GM18511 (cell line): ENCODE measurements at regions not wholly inside any gene's neighbourhood (a gene's known extent, or its start where the extent isn't known, plus 50 kb on each side); places are given as distances from the start of the nearest gene placed in this dataset.
"Not testable (repeated sequence)": the region's sequence is repeated elsewhere in the genome, so short reads cannot be mapped to it uniquely, and the experiment has no call there.

ENCODE experiments used
- ATAC-seq: cut with Tn5 transposase; IDR thresholded peaks from one replicate; pipeline ENCODE4 v1.9.1; 2021; ENCODE audit warnings: mild to moderate bottlenecking, moderate library complexity; ENCODE audit not compliant: unreplicated experiment

DNA sequence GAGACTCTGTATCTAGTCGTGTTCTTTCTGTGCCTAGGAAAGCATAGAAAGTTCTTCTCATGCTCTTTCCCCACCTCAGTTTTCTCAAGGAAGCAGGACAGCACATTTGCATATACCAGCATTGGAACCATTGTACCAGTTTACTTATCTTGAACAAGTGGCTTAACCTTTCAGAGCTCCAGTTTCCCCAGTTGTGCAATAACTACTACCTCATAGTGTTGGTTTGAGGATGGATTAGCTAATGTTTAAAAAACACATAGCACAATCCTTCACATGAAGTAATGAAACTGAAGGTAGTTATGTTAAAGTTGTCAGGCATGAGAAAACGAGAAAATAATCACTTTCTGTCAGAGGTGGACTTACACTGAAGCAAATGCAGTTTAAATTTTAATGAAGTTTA, 92.2 kb upstream of the H2AZ1 start:
- no peak for ATAC-seq

DNA sequence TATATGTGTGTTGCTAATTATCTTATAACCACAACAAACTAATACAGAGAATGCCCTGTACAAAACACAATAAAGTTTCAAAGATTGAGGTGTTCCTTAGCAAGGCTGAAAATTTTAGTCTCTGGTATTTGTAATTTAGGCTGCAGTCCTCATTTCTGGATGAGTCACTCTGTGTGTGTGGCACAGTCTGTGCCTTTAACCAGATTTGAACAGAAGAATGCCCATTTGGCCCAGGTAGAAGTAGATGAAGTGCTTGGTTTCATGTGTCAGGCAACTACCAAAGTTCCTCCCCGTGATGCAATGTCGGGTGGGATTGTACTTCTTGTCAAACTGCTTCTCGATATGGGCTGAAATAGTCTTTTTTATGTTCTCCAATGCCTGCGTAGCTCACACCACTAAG, 91.6 kb upstream of the H2AZ1 start:
- no peak for ATAC-seq

DNA sequence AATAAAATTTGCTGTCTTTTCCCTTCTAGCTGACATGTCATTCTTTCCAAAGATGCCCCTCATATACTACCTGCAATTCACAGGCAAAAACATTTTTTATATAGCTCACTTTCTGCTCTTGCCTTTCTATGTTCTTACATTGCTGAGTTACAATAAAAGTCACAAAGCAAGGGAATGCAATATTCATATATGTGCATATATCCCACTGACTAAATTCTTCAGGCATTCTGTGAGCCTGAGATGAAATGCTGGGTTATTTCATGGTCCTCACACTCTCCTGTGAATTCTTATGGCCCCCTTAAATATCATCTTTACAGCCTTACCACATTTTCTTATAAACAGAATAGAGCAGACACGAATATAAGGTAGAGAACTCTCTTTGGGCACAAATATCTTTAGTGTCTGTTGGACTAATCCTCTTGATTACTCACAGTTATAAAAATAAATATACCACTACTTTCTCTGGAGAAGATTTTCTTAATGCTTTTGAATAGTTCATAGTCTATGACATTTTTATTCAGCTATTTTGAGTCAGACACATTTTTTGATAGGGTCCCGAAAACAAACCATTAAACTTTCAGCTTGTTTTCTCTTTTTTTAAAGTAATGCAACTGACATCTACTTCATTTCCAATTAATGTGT, 84.1 kb upstream of the H2AZ1 start:
- no peak for ATAC-seq

DNA sequence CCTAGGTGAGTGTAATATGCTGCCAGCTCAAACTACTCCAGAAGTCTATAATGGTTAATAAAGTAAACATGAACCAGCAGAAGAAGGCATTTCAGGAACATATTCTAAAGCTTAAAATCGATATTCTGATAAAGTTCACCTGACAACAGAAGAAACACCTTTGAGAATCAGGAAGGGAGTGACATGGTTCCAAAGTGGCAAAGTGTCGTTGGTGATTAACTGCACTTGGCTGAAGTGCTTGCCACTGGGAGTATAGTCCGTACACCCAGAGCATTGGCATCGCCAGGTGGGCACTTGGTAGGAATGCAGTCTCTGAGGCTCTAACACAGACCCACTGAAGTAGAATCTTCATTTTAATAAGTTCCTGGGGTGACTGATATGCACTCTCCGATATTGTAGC, 76.0 kb upstream of the H2AZ1 start:
- no peak for ATAC-seq

DNA sequence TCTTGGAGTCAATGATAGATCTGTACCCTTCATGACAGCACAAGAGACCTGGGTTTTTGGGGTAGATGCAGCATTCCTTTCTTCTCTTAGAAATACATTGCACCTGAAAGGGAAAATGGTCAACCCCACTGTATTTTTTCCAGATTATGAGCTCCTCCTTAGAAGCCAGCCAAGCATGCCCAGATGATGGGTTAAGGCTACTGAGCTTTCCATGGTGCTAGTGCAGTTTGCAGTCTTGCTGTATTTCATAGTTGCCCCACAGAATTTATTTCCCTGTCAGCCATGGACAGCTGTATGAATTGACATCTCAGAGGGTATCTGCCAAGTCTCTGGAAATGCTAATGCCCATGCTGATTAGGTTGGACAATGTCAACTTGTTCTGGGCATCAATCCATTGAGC, 73.7 kb upstream of the H2AZ1 start:
- no peak for ATAC-seq

DNA sequence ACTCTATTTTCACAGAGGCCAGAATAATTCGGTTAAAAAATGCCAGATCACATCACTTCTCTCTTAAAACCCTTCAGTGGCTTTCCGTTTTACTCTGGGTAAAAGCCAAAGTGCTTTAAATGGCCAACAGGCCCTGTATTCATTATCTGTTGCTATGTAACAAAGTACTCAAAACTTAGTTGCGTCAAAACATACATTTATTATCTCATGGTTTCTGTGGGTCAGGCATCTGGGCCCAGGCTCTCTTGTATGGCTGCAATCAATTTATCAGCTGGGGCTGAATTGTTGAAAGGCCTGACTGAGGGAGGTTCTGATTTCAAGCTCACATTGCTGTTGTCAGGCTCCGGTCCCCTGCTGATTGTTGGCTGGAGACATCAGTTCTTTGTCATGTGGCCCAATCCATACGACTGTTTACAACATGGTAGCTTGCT, 72.7 kb upstream of the H2AZ1 start:
- no peak for ATAC-seq

DNA sequence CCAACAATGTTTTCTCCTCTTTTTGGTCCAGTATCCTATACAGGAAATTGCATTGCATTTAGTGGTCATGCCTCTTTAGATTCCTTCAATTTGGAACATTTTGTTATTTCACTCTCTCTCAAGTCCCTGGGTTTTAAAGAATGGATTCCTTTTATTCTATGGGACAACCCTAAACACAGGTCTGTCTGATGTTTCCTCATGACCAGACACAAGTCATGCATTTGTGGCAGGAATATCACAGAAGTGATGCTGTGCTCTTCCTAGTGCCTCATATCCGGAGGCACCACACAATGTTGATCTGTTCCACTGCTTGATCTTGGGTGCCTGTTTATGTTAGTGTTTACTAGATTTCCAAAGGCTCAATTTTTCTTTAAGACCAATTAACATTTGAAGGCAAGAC, 69.7 kb upstream of the H2AZ1 start:
- no peak for ATAC-seq

DNA sequence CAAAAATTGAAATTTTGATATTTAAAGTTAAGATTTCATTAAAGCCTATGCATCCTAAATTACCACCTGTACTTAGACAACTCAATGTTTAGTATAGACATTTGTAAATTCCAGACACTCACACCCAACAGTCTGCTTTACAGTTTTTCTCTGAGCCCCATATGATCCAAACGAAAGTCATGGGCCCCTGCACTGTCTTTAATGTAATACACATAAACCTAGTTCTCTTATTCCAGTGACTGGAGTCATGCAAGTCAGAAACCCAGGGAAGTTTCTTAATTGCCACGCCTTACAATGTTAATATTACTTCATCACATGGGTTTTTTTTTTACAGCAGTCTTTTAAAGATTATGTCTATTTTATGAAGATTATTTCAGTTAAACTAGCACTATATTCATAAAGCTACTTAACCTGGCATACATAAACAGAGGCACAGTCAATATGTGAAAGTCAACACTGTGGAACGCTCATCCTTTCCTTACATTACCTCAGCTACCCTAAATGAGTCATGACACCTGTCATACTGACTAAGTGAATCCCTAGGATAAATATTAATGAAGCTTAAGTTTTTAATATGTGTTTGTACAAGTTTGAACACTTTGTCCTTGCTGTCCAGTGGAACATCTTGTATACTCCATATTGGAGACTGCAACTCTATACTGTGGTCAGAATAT, 67.7 kb upstream of the H2AZ1 start:
- ATAC-seq = peak; percentile 85

DNA sequence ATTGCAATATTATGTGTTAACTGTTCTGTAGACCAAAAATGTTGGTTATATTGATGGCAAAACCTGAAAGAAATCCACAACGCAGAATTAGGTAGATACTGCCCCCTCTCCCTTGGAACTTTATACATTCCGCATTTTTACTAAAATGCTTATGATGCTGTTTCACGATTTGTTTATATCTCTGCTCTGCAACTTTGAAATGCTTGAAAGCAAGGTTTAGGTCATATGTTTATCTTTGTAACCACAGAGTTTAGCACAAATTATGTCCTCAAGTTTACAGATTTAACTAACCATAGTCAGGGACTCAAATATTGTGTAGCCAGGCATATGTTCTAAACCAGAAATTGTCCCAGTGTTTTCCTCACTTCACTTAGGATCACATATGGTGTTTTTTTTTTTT, 66.1 kb upstream of the H2AZ1 start:
- ATAC-seq = no peak

DNA sequence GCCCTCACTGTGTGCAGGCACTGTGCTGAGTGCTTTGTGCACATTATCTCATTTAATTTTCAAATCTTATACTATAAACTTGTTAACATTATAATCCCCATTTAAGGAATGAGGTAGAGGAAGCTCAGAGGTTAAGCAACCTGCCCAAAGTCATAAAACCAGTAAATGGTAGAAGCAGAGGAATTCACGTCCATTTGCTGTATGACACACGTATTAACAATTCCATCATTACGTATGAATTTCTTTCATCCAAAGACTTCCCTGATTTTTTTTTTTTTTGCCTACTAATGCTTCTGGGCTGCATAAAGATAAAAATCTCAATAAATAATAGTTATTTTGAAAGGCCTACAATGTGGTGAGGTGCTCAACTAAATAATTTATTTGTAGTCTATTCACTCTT, 64.5 kb upstream of the H2AZ1 start:
- no peak for ATAC-seq

DNA sequence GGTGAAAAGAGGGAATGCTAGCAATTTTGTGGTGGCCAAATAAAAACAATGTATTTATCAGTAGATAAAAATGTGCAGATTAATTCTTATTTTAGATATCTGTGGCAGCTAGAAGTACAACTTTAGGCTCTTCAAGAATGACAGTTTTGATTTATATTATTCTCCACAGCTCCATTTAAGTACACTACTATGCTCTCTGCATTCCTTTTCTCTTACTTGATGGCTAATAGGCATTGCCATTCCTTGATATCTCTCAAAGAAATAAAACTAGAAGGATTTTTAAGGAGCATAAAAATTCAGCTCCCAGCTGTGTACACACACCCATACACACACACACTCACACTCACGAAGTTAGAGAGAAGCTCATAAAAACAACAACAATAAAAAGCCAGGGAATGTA, 59.4 kb upstream of the H2AZ1 start:
- ATAC-seq = no peak

DNA sequence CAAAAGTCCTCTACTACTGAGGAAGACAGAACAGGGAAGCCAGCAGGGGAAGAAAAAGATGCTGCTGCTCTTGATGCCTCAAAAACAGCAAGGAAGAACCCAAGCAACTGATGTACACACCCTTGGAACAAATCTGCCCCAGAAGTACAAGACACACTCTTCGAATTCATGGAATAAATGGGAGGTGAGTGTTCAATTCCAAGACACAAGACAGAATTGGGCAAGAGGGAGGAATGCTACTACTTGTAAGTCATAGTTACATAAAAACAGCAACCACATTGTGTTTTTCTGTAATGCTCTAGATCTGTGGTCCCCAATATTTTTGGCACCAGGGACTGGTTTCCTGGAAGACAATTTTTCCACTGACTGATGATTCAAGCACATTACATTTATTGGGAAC, 58.0 kb upstream of the H2AZ1 start:
- ATAC-seq = no peak

DNA sequence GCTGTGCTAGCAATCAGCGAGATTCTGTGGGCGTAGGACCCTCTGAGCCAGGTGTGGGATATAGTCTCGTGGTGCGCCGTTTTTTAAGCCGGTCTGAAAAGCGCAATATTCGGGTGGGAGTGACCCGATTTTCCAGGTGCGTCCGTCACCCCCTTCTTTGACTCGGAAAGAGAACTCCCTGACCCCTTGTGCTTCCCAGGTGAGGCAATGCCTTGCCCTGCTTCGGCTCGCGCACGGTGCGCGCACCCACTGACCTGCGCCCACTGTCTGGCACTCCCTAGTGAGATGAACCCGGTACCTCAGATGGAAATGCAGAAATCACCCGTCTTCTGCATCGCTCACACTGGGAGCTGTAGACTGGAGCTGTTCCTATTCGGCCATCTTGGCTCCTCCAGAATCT, 56.1 kb upstream of the H2AZ1 start:
- not testable (repeated sequence) for ATAC-seq
